ENCODE measurements at regions not wholly inside any gene's neighbourhood (a gene's known extent, or its start where the extent isn't known, plus 50 kb on each side); places are given as distances from the start of the nearest gene placed in this dataset.

DNA sequence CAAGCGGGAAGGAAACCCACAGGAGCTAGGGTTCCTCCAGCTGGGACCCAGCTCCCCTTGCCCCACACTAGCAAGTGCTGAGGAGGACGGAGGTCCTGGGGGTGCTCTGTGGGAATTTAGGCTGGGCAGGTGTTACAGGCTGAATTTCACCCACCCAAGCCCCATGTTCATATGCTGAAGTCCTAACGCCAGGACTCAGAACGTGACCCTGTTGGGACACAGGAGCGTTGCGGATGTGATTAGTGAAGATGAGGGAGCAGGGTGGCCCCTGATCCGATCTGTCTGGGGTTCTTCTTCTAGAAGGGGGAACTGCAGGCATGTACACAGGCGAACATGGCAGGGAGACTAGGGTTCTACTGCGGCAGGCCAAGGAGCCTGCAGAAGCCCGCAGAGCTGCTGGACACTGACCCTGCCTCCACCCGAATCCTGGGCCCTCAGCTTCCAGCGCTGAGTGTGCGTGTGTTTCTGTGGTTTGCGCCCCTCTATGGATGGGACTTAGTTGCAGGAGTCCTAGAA is 103.4 kb upstream of the FGF3 start:
- TF ChIP-seq, protein P1, sequence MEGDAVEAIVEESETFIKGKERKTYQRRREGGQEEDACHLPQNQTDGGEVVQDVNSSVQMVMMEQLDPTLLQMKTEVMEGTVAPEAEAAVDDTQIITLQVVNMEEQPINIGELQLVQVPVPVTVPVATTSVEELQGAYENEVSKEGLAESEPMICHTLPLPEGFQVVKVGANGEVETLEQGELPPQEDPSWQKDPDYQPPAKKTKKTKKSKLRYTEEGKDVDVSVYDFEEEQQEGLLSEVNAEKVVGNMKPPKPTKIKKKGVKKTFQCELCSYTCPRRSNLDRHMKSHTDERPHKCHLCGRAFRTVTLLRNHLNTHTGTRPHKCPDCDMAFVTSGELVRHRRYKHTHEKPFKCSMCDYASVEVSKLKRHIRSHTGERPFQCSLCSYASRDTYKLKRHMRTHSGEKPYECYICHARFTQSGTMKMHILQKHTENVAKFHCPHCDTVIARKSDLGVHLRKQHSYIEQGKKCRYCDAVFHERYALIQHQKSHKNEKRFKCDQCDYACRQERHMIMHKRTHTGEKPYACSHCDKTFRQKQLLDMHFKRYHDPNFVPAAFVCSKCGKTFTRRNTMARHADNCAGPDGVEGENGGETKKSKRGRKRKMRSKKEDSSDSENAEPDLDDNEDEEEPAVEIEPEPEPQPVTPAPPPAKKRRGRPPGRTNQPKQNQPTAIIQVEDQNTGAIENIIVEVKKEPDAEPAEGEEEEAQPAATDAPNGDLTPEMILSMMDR (IDR thresholded peaks at IDR 0.05 in 8 of 11, conservative IDR thresholded peaks at IDR 0.05 in 3 of 11): no peak
- TF ChIP-seq POLR2AphosphoS5 (IDR thresholded peaks at IDR 0.05): no peak

Measured in spleen (tissue), 7 donors.